ENCODE measurements at regions not wholly inside any gene's neighbourhood (a gene's known extent, or its start where the extent isn't known, plus 50 kb on each side); places are given as distances from the start of the nearest gene placed in this dataset.

- Histone ChIP-seq H3K27me3 (ENCODE audit: control insufficient read depth, insufficient read depth, low read length) (no peaks in the 10 kb centered on the region), H3K4me3 (ENCODE audit: low read depth, low read length) (no peak overlapping the region), H3K9me3 (ENCODE audit: control insufficient read depth, insufficient read depth, low read length) (no peaks in the 10 kb centered on the region), H3K27ac (ENCODE audit: low read depth, low read length) (no peak overlapping the region)
- TF ChIP-seq CTCF (IDR thresholded peaks at IDR 0.05; ENCODE audit: low read depth, low read length): no peak
- ChIA-PET CTCF (interaction anchor here (1.2 kb wide), 1 partner anchor 11 kb away, joined by 3 read pairs; no protein-coding TSS in a partner anchor), POLR2A (no interaction called here)
- DNase-seq (ENCODE audit: low read depth, low spot score): no peak
These were observed 53.5 kb upstream of the FAM9B start for GRCh38 chrX:9087271-9088040.

- CTCF ChIA-PET: interaction anchor here (0.6 kb wide), 1 partner anchor 630 kb away, joined by 3 read pairs; no protein-coding TSS in a partner anchor
- H3K4me3 ChIP-seq (ENCODE audit: low read depth, low read length): no peak overlapping the region
- no peak overlapping the region for H3K27ac ChIP-seq (ENCODE audit: low read depth, low read length)
- no peaks in the 10 kb centered on the region for H3K9me3 ChIP-seq (ENCODE audit: control insufficient read depth, insufficient read depth, low read length)
- TF ChIP-seq CTCF (IDR thresholded peaks at IDR 0.05; ENCODE audit: low read depth, low read length): no peak
- DNase-seq (ENCODE audit: low read depth, low spot score): no peak
- no peaks in the 10 kb centered on the region for H3K27me3 ChIP-seq (ENCODE audit: control insufficient read depth, insufficient read depth, low read length)
- POLR2A ChIA-PET: no interaction called here
These were observed 55.0 kb upstream of the FAM9B start for GRCh38 chrX:9088896-9089295.

GRCh38 chrX:9090766-9091165 is 56.8 kb upstream of the FAM9B start:
- CTCF ChIA-PET: no interaction called here
- no peaks in the 10 kb centered on the region for H3K9me3 ChIP-seq (ENCODE audit: control insufficient read depth, insufficient read depth, low read length)
- no peak for TF ChIP-seq CTCF (IDR thresholded peaks at IDR 0.05; ENCODE audit: low read depth, low read length)
- H3K27me3 ChIP-seq (ENCODE audit: control insufficient read depth, insufficient read depth, low read length): no peaks in the 10 kb centered on the region
- no peak overlapping the region for H3K27ac ChIP-seq (ENCODE audit: low read depth, low read length)
- H3K4me3 ChIP-seq (ENCODE audit: low read depth, low read length): no peak overlapping the region
- no peak for DNase-seq (ENCODE audit: low read depth, low spot score)
- POLR2A ChIA-PET: no interaction called here

- TF ChIP-seq CTCF (IDR thresholded peaks at IDR 0.05; ENCODE audit: low read depth, low read length): no peak
- Histone ChIP-seq H3K27ac (ENCODE audit: low read depth, low read length) (no peak overlapping the region), H3K9me3 (ENCODE audit: control insufficient read depth, insufficient read depth, low read length) (no peaks in the 10 kb centered on the region), H3K27me3 (ENCODE audit: control insufficient read depth, insufficient read depth, low read length) (no peaks in the 10 kb centered on the region), H3K4me3 (ENCODE audit: low read depth, low read length) (no peak overlapping the region)
- ChIA-PET POLR2A (no interaction called here), CTCF (interaction anchor here (0.6 kb wide), 1 partner anchor 9 kb away, joined by 7 read pairs; no protein-coding TSS in a partner anchor)
- no peak for DNase-seq (ENCODE audit: low read depth, low spot score)
These were observed 57.3 kb upstream of the FAM9B start for GRCh38 chrX:9091258-9091657.

- no peaks in the 10 kb centered on the region for H3K9me3 ChIP-seq (ENCODE audit: control insufficient read depth, insufficient read depth, low read length)
- H3K4me3 ChIP-seq (ENCODE audit: low read depth, low read length): no peak overlapping the region
- CTCF ChIA-PET: no interaction called here
- no peaks in the 10 kb centered on the region for H3K27me3 ChIP-seq (ENCODE audit: control insufficient read depth, insufficient read depth, low read length)
- TF ChIP-seq CTCF (IDR thresholded peaks at IDR 0.05; ENCODE audit: low read depth, low read length): no peak
- POLR2A ChIA-PET: no interaction called here
- no peak for DNase-seq (ENCODE audit: low read depth, low spot score)
- no peak overlapping the region for H3K27ac ChIP-seq (ENCODE audit: low read depth, low read length)
These were observed 69.0 kb upstream of the FAM9B start for GRCh38 chrX:9102956-9103355.

Data from AG04450 (cell line).